NCI-H2227 treated with DMSO at 0.1 percent for 48 hours (cell line): ENCODE measurements at regions not wholly inside any gene's neighbourhood (a gene's known extent, or its start where the extent isn't known, plus 50 kb on each side); places are given as distances from the start of the nearest gene placed in this dataset.
"Not testable (repeated sequence)": the region's sequence is repeated elsewhere in the genome, so short reads cannot be mapped to it uniquely, and the experiment has no call there.

Source experiments
- DNase-seq: peaks from one replicate; lab custom pipeline; 2025; lab: John Stamatoyannopoulos, UW

DNA sequence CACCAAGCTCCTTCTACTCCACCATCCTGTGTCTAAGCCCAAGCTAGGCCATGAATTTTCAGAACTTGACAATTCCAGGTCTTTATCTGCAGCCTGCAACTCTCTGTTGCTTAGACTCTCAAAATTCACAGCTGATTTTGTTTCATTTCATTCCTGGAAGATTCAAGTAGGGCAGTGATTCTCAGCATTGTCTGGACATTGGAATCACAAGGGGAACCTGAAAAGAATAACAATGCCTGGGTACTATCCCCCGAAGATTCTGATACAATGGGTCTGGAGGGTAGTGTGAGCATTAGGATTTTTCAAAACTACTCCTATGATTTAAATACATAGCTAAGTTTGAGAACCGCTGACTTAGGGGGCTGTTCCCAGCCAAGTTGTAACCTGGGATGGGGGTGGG lies 534.7 kb upstream of the IL12A start:
- DNase-seq: no peak

DNA sequence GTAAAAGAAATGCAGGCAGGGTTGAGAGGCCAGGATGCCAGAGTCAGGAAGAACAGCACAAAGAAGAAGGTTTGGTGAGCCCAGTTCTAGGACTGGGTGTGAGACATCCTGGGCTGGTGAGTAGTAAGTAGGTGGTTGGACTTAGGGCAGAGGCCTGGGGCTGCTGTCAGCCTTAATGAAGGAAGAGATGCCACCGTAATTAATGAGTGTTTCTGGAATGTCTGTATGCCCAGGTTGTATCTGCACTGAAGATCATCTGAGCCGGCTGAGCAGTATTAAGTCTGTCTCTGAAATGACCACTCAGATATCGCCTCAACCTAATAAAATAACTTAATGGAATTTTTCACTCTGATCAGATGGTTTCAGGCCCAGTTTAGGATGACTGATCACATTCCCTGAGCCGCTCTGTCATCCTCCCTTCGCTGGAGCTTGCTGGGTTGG lies 532.9 kb upstream of the IL12A start:
- no peak for DNase-seq

DNA sequence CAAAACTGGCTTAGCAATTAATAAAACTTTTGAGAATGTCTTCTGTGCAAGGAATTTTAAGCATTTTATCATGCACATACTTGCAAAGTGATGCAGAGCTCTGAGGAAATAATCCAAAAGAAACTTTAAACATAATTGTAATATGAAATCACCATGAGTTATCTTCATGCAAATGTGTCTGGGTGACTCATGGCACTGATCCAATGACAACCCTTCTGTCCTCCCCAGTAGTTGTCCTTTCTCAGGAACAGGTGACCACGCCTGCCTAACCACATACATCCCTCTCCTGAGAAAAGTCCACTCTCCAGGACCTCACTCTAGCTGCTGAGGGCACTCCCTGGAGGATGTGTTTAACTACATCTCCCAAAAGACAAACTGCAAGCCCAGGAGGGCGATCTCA lies 530.6 kb upstream of the IL12A start:
- no peak for DNase-seq

DNA sequence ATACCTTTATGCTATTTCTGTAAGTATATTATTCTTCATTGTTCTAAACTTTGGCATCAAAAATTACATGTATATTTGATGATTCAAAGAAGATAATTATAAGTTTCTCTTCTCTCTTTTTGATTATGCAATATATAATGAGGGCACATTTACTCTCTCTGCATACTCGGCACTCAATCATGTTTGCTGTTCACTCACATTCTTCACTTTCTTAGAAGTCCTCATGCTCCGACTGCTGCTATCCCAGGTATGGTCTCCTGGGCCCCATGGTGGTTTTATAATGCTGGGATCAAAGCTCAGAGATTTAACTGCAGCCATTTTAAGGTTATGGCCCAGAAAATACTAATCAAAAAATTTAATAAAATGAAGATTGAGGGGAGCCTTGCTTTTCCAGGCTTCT lies 529.7 kb upstream of the IL12A start:
- DNase-seq: no peak

DNA sequence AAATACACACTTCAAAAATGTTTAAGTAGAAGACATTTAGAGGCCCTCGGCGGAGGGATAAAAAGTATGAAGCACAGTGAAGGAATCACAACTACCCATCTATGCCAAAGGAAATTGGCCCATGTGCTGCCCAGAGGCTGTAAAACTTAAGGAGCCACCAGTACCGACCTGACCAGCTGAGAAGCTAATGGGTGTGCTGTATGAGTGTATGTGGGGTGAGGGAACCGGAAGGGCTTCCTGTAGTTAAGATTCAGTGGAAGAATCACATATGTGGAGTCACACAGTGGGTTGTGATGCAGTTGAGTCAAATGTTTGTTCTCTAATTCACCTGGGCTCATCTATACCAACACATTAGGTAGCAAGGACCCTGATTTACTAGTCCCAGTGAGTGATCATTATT lies 516.0 kb upstream of the IL12A start:
- no peak for DNase-seq

DNA sequence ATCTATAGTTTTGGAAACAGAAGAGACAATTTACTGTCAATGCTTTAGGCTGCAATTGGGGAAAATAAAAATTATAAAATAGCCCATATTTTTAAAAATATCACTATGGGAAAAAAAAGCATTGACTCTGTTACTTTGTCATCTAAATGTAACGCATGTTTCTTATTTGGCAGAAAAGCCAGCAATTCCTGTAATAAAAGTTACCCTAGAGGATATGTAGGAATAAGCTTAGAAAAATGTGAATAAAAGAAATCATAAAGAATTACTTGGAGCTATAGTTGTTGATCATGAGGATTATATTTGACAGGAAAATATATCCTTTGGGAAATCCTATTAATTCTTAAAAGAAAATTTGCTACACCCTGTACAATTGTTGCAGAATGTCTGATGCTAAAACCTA lies 515.4 kb upstream of the IL12A start:
- DNase-seq: no peak

DNA sequence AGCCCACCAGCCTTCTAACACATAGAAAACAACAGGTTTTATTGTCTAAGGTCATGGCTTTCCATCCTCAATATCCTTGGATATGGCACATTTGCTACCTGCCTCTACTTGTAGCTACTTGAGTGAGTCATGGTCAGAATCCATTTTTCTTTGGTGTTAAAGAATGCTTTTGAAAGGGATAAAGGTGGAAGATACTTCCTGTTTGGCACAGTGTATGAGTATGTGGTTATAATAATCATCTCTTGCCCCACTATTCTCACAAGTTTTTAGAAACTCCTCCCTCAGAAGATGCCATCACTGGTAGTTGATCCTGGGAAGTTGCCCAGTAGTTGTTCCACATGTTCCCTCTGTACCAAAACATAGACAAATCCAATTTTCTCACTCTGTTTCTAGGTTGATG lies 508.6 kb upstream of the IL12A start:
- no peak for DNase-seq

DNA sequence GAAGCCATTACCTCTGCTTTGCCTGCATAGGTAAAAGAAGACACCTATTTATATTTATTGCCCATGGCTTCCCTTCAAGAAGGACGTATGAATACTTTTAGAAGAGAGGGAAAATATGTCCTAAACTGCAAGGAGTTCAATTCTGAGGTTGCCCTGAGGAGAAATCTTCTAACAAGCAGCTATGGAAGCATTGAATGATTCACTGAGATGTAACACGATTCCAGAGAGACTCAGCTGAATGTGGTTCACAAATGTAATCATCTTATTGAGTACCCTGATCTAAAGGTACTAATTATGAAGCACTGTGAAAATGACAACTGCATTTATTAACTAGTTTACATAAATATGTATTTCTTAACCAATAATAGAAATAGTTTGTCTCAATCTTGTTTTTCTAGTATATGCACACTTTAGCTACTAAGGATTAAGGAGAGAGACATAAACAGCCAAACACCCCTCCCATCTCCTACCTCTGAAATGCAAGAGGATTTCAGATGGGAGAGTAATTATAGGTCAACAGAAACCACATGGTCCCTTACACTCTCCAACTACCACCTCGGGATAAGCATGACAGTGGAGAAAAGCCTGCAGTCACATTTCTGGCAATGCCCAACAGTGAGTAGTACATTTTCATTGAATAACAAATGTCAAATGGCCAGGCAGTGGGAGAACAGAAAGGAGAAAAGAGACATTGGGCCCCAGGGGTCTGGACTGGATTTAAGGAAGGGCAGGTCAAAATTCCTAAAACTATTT lies 506.2 kb upstream of the IL12A start:
- peak; percentile 1 for DNase-seq

DNA sequence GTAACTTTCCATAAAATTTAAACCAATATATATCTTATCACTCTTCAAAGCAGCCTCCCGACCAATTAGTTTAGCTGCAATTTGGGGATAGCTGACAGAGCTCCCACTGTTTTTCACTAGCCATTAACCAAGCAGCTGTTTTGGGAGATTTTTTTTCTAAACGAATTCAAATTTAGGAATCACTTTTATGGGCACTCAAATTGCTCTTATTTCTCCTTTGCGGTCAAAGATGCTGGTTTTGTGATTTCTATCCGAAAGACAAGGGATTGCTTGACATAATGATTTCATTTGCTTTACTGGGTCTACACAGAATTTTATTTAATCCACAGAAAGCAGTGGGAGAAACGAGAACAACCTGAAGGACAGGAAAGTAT lies 505.7 kb upstream of the IL12A start:
- no peak for DNase-seq

DNA sequence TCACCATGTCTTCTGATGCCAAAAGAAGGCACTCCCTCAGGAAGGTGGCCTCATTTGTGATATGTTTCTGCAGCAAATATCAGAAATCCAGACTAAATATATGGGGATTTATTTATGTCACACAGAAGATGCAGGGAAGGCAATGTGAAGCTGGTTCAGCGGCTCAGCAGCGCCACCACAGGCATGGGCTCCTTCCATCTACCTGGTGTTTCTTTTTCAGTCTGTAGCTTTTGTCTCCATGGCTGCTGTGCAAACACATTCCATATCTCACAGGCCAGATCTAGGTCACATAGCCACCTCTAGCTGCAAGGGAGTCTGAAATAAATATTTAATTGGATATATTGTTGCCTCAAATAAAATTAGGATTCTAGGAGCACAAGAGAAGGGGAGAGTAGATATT lies 502.1 kb upstream of the IL12A start:
- DNase-seq: no peak

DNA sequence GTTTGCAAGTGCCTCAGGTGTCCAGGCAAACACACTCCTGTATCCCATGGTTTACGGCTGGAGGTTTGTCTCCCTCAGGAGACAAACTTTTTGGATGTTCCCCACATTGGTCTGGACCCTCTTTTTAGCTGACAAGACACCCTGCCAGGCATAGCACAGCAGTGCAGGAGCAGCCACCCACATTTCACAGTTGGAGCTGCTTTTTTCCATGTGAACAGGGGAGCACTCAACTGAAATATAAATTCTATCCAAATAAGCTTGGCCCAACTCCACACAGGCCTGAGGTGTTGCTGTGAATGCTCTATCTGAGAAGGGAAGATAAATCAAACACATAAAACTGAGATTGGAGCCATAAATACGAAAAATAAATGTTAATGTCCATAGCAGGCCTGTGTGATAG lies 501.3 kb upstream of the IL12A start:
- DNase-seq: no peak

DNA sequence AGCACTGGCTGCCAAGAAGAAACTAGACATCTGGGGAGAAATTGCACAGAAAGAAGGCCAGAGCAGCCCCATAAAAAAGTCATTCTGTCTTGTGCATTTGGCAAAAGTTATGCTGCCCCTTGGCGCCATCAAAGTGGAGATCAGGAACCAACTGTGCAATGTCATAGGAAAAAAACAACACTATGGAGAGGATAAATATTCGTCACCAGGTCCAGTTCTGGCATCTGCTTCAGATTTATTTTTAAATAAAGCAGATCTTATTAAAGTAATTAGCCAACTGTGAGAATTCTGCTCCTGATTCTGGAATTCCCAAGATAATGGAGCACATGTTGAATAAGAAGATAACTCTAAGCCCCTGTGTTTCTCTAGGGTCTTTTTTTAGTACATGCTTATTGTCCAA lies 500.0 kb upstream of the IL12A start:
- no peak for DNase-seq

DNA sequence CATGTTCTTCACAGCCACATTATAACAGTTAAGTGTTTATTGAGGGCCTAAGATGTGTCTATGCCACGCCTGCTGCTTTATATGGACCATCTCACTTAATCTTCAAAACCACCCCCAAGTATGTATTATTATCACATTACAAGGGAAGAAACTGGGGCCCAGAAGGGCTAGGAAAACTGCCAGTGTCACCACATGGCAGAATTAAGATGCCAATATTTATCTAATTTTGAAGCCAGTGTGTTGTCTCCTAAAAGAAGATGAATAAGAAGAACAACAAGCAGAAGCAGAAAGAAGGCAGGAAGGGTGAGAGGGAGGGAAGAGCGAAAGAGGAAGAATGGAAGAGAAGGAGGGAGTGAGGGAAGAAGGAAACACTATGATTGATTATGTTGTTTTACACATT lies 491.3 kb upstream of the IL12A start:
- DNase-seq: no peak

DNA sequence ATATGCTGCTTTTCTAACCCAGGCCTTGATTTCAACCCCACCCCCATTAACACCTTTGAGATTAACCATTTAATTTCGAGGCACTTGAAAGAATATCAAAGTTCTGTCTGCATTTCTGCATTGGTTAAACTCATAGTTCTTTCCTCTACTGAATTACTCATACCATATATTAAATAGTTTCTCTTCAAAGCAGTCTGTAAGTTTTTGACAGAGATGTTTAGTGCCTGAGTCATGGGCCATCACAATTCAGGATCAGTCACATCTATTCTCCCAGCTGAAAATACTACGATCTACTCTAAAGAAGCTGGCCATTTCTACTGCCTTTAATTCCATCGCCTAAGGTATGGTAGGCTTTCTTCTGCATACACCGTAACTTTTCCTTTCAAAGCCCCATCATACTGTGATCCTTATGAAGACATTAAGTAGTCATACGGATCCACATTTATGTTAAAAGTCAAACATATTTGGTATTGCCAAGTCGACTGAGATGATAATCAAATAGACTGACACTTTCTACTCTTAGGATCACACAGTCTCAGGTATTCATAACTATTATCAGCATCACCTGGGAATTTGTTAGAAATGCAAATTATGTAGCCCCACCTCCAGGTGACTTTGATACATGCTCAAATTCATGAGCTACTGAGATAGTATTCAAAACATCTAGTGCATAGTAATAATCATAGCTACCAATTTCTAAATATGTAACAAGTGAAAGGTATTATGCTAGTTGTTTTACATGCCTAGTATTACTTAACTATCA lies 489.4 kb upstream of the IL12A start:
- DNase-seq: no peak

DNA sequence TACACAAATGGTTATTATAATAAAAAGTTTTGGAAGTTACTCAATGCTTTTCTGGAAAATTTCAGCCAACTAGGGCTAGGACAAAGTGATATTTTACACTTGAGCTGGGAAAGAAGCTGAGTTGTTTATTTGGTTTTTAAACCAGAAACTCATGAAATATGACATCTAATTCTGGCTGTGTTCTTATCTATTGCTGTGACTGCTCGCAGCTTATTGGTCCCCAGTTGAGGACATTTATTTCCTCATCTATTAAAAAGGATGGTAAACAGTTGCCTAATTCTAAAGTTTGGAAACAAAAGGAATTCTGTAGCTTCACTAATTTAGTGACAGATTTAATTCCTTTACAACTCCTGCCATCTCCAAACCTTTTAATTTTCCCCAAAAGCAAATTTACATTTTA lies 487.6 kb upstream of the IL12A start:
- DNase-seq: no peak

DNA sequence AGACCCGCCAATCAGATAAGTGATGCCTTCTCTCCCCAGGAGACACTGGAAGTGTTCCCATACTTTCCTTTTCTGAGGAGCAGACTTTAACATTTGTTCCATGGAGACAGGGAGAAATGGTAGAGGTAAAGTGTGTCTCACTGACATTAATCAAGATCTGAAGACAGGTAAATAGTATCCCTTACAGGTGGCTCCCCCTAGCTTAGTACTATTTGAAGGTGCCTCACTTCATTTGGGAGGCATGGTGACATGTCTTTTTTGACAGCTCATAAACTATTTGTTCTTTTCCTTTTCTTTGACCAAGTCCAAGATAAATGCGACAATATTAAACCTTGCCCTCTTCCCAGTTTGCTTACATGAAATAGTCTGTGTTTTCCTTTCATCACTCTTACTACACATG lies 485.6 kb upstream of the IL12A start:
- no peak for DNase-seq

DNA sequence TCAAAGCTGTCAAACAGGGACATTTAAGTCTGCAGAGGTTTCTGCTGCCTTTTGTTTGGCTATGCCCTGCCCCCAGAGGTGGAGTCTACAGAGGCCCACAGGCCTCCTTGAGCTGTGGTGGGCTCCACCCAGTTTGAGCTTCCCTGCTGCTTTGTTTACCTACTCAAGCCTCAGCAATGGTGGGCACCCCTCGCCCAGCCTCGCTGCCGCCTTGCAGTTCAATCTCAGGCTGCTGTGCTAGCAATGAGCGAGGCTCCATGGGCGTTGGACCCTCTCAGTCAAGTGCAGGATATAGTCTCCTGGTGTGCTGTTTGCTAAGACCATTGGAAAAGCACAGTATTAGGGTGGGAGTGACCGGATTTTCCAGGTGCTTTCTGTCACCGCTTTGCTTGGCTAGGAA lies 477.6 kb upstream of the IL12A start:
- DNase-seq: not testable (repeated sequence)

DNA sequence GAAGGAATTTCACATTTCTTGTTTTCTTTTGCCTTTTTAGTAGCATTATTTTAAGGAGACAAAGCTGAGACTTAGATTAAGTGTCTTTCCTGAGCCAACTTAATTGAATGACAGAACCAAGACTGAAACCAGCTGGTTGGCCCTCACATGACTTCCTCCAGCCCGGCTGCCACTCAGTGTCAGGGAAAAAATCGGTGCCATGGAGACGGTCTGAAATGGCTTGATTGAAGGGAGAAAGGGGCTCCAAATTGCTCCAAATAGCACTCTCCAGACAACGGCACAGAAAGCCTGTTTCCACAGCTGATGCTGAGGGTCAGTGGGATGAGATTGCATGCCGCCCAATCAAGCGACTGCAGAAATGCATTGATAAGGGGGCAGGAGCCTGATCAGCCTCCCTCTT lies 475.2 kb upstream of the IL12A start:
- DNase-seq: peak; percentile 11

DNA sequence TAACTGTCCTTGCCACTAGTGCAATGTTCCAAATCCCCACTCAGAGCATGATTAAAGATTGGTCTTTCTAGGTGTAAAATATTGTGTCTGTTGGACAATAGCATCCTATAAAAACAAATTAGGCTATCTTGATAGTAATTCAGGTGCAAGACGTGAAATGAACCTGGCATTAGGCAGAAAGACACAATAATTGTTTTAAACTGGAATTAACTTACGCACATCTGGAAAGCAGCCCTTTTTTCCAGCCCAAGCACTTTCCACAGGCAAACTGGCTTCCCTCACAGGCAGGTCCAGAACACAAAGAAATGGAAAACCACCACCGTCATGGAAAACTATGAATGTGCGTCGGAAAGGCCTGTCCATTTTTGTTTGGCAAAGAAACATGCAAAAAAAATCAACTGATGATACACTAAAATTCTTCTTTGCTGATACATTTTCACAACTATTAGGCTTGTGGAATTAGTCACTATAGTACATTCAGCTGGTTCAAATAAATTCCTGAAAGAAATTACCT lies 474.7 kb upstream of the IL12A start:
- DNase-seq: no peak

DNA sequence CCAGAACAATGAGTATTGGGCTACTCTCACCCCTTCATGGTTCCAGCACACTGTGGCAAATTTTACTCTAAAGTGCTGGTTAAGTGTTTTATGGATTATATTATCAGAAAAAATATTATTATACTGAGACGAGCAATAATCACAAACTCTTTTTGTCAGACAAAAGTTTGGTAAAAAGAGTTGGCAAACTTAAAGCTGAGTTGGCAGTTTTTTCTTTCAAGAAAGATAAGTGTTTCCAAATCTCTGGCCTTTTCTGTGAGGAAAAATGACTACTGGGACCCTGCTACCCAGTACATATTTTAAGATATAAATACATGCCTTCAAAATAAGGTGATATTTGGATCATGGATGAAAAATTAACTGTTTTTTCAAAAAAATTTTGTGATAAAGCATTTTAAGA lies 471.5 kb upstream of the IL12A start:
- no peak for DNase-seq

DNA sequence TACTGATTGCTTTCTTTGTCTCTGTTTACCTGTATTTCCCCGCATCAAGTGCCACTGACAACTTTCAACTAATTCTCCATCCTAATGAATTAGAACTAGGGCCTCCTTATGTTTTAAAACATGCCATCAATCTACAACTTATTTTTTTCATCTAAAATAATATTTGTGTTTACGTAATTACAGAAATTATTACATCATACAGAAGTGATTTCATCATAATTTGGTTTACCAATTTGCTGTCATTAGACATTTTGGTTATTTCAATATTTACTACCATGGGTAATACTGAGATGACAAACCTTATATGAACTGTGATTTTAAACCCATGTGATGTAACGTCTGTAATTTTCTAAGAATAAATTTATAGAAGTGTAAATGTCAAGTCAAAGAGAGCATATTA lies 468.0 kb upstream of the IL12A start:
- DNase-seq: no peak

DNA sequence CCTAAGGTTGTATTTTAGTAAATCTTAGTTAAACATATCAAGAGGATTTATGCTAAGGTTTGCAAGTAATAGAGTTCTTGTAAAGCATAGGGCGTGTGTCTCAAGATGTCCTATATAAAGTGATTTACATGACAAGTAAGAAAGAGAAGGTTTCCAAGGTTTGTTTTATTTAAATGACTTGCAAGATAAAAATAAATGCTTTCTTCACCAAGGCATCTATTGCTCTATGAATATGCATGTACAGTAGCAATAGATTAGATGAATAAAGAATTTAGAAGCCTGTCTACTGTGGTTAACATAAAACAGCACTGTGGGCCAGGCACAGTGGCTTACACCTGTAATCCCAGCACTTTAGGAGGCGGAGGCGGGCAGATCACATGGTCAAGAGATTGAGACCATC lies 466.4 kb upstream of the IL12A start:
- no peak for DNase-seq

DNA sequence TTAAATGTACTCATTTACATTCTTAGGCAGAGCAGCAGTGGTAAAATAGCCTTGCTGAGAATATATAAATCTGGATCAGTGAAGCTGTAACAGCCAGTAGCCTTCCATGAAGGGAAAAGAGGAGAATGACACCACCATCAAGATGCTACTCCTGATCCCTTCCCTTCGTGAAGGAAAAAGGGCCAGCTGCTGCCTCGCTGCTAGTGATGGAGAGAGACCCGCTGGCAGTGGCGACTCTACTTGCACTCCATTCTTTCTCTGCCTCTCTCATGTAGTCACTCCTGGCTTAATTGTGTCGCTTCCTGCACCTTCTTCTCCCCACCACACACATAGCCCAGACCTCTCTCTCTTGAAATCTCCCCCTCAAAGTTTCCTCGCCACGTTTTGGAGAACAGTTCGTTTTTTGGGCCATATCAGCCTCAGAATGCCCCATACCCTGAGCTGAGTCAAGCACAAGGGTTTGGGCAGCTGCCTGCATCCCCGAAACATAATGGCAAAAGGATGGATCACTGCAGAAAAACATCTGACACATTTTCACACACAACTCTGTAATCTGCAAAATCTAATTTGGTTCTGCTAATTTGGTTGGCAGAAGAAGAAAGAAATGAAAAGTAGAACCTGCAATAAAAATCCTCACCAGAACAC lies 460.3 kb upstream of the IL12A start:
- DNase-seq: no peak
